ENCODE measurements at regions not wholly inside any gene's neighbourhood (a gene's known extent, or its start where the extent isn't known, plus 50 kb on each side); places are given as distances from the start of the nearest gene placed in this dataset.

GRCh38 chr14:101633276-101633675, 72.0 kb downstream of the DIO3 start:
- no peak for TF ChIP-seq CTCF (IDR thresholded peaks at IDR 0.05; ENCODE audit: insufficient read depth, low read length, poor library complexity, severe bottlenecking)
- TF ChIP-seq EZH2phosphoT487 (conservative IDR thresholded peaks at IDR 0.05; ENCODE audit: low read length) = no peak
